Endodermal cell (in vitro differentiated cells): ENCODE measurements at regions not wholly inside any gene's neighbourhood (a gene's known extent, or its start where the extent isn't known, plus 50 kb on each side); places are given as distances from the start of the nearest gene placed in this dataset.

Experiments
- DNase-seq: peaks from one replicate; pipeline ENCODE4 v3.0.0-alpha.2; 2017
- H3K27ac ChIP-seq: 2 replicates; pipeline ENCODE4 v1.5.1; 2013; ENCODE audit warnings: mild to moderate bottlenecking, low read depth, low read length, moderate library complexity
- H3K27me3 ChIP-seq: 2 replicates; pipeline ENCODE4 v1.6.1; 2013; ENCODE audit warnings: mild to moderate bottlenecking, low read length, moderate library complexity; ENCODE audit not compliant: insufficient read depth, control insufficient read depth, poor library complexity, severe bottlenecking
- H3K36me3 ChIP-seq: 2 replicates; pipeline ENCODE4 v1.7.0; 2013; ENCODE audit warnings: mild to moderate bottlenecking, low read length, moderate library complexity; ENCODE audit not compliant: control insufficient read depth, insufficient read depth
- H3K4me1 ChIP-seq: one replicate; pipeline ENCODE4 v1.7.0; 2013; ENCODE audit warnings: low read length; ENCODE audit not compliant: control insufficient read depth, insufficient read depth
- H3K4me3 ChIP-seq: 2 replicates; pipeline ENCODE4 v1.5.1; 2013; ENCODE audit warnings: mild to moderate bottlenecking, low read length, moderate library complexity
- H3K9ac ChIP-seq: 2 replicates; pipeline ENCODE4 v1.6.1; 2013; ENCODE audit warnings: mild to moderate bottlenecking, low read length, moderate library complexity; ENCODE audit not compliant: poor library complexity, severe bottlenecking; ENCODE audit errors: extremely low read depth
- H3K9me3 ChIP-seq: 2 replicates; pipeline ENCODE4 v1.6.1; 2013; ENCODE audit warnings: mild to moderate bottlenecking, low read length, moderate library complexity; ENCODE audit not compliant: control insufficient read depth
- H3K27ac Mint-ChIP-seq: 2 replicates; pipeline ENCODE4 v1.8.0; 2020; ENCODE audit warnings: mixed read lengths
- H3K27me3 Mint-ChIP-seq: 2 replicates; pipeline ENCODE4 v1.8.0; 2021; ENCODE audit warnings: mild to moderate bottlenecking, mixed read lengths; ENCODE audit not compliant: insufficient read depth
- H3K36me3 Mint-ChIP-seq: 2 replicates; pipeline ENCODE4 v1.8.0; 2020; ENCODE audit warnings: low read depth, mixed read lengths
- H3K4me1 Mint-ChIP-seq: 2 replicates; pipeline ENCODE4 v1.8.0; 2020; ENCODE audit warnings: mixed read lengths
- H3K4me3 Mint-ChIP-seq: 2 replicates; pipeline ENCODE4 v1.8.0; 2020; ENCODE audit warnings: mild to moderate bottlenecking, moderate library complexity, mixed read lengths
- H3K9me3 Mint-ChIP-seq: 2 replicates; pipeline ENCODE4 v1.8.0; 2020; ENCODE audit warnings: mild to moderate bottlenecking, mixed read lengths
- CTCF ChIP-seq: fragments of 200-600 bp; sonication (generic); conservative IDR thresholded peaks from 2 replicates; pipeline ENCODE4 v1.5.0; 2021; ENCODE audit warnings: antibody characterized with exemption, mild to moderate bottlenecking
- WGBS, 2 experiments: methylation state at CpG; one replicate each; pipeline versions ENCODE4 v1.1.5 to v1.1.7; 2013; ENCODE audit warnings: missing lambda C conversion rate in 2 of 2, mixed read lengths in 1 of 2; ENCODE audit not compliant: insufficient coverage in 1 of 2, insufficient read length in 1 of 2; 5-methylcytosine and 5-hydroxymethylcytosine counted together

GRCh38 chr17:33401249-33401648 is 108.2 kb upstream of the ASIC2 start:
- H3K27ac Mint-ChIP-seq = no peak overlapping the region

GRCh38 chr17:33403194-33403593 is 110.1 kb upstream of the ASIC2 start:
- no peaks in the 10 kb centered on the region for H3K36me3 Mint-ChIP-seq
- peaks cover 10% of the 10 kb centered on the region for H3K27me3 Mint-ChIP-seq
- H3K27ac Mint-ChIP-seq = no peak overlapping the region
- no peaks in the 10 kb centered on the region for H3K4me1 Mint-ChIP-seq
- no peak overlapping the region for H3K4me3 ChIP-seq
- no peaks in the 10 kb centered on the region for H3K36me3 ChIP-seq
- no peak for DNase-seq
- H3K27ac ChIP-seq = no peak overlapping the region
- TF ChIP-seq CTCF = no peak
- H3K9me3 ChIP-seq = no peaks in the 10 kb centered on the region
- H3K4me3 Mint-ChIP-seq = no peak overlapping the region
- H3K9ac ChIP-seq = no peak overlapping the region
- H3K9me3 Mint-ChIP-seq = no peaks in the 10 kb centered on the region
- no peaks in the 10 kb centered on the region for H3K27me3 ChIP-seq
- no peaks in the 10 kb centered on the region for H3K4me1 ChIP-seq

More at GRCh38 chr17:33401249-33401648, 108.2 kb upstream of the ASIC2 start:
- H3K9me3 ChIP-seq = no peaks in the 10 kb centered on the region
- Mint-ChIP-seq H3K4me1 (no peaks in the 10 kb centered on the region), H3K4me3 (no peak overlapping the region), H3K9me3 (no peaks in the 10 kb centered on the region), H3K27me3 (peaks cover 10% of the 10 kb centered on the region), H3K36me3 (no peaks in the 10 kb centered on the region)
- DNase-seq = no peak
- no peak overlapping the region for H3K4me3 ChIP-seq
- 89 to 90% methylated on average over 1 to 2 of the region's 2 CpGs for WGBS, 2 experiments
- H3K9ac ChIP-seq = no peak overlapping the region
- no peaks in the 10 kb centered on the region for H3K4me1 ChIP-seq
- no peaks in the 10 kb centered on the region for H3K27me3 ChIP-seq
- no peak overlapping the region for H3K27ac ChIP-seq
- no peaks in the 10 kb centered on the region for H3K36me3 ChIP-seq
- peak; percentile 59 for TF ChIP-seq CTCF

GRCh38 chr17:33404070-33404819 is 111.2 kb upstream of the ASIC2 start:
- no peak overlapping the region for H3K4me3 ChIP-seq
- DNase-seq = no peak
- H3K4me3 Mint-ChIP-seq = no peak overlapping the region
- H3K36me3 ChIP-seq = no peaks in the 10 kb centered on the region
- no peaks in the 10 kb centered on the region for H3K9me3 ChIP-seq
- no peaks in the 10 kb centered on the region for H3K9me3 Mint-ChIP-seq
- peaks cover 6% of the 10 kb centered on the region for H3K27me3 Mint-ChIP-seq
- no peaks in the 10 kb centered on the region for H3K36me3 Mint-ChIP-seq
- H3K4me1 Mint-ChIP-seq = no peaks in the 10 kb centered on the region
- no peaks in the 10 kb centered on the region for H3K4me1 ChIP-seq
- H3K9ac ChIP-seq = no peak overlapping the region
- H3K27ac Mint-ChIP-seq = no peak overlapping the region
- H3K27me3 ChIP-seq = no peaks in the 10 kb centered on the region
- no peak for TF ChIP-seq CTCF
- H3K27ac ChIP-seq = no peak overlapping the region
- WGBS, 2 experiments = 91 to 100% methylated on average over 2 to 4 of the region's 4 CpGs
